CD4-positive, alpha-beta T cell treated with Interleukin-12 subunit alpha and Interleukin-12 subunit beta, for 1 hour (primary cell): ENCODE measurements at regions not wholly inside any gene's neighbourhood (a gene's known extent, or its start where the extent isn't known, plus 50 kb on each side); places are given as distances from the start of the nearest gene placed in this dataset.

Experiments
- DNase-seq: peaks from one replicate; pipeline ENCODE4 v3.0.0-alpha.2; 2020

DNA sequence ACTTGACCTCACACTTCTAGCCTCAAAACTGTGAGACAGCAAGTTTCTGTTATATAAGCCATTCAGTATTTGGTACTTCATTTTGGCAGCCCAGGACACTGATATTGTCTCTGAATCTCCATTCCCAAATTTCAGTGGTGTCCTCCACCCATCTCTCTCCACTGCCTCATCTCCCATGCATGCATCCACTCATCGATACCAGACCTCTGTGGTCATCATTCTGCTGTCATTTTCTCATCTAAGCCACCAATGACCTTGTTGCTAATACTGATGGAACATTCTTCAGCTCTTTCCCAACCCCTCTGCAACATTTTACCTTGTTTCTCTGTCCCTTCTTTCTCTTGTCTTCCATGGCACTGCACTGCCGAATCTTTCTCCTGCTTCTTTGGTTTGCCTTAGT is 221.8 kb downstream of the SNX18 start:
- DNase-seq = no peak

DNA sequence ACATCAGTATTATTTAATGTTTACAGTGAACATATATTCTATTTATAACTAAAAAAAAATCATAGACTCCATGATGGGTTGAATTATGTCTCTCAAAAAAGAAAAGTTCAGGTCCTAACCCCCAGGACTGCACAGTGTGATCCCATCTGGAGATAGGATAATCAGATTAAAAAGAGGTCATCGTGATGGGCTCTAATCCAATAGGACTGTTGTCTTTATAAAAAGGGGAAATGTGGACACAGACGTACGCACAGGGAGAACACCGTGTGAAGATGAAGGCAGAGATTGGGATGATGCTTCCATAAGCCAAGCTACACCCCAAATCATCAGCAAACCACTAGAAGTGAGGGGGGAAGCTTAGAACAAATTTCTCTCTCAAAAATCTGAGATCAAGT is 221.4 kb downstream of the SNX18 start:
- DNase-seq = no peak

DNA sequence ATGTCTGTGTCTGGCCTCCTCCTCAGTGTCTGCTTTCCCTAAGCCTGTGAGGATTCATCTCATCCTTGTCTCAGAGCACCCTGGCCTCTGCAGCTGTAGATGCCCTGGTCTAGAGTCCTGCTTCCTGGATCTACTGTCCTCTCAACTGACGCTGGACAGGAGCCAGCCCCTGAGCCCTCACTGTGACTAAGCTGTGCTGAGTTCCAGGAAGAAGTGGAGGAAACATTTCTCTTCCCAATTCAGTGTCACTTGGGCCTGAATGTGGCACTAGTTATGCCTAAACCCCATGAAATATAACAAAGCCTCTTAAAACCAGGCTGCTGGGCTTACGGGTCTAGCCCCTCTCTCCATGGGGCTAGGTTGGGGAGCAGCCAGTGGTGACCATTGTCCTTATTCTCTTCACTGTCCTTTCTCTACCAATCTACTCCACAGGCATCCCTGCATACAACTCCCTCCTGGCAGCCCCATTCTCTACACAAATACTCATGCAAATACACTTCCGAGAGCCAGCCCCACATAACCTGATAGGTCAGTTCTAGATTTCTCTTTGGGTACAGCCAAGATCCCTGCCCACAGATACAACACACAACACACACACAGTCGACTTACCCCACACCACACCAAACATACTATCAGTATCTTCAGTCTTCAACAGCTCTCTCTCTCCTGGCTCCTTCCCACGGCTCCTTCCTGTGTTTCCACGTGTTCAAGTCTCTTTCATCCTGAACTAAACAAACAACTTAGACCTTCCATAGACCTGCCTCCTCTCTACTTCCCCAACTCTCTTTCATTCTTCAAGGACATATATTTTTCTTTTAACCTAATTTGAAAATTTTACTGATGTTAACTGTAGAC is 220.8 kb downstream of the SNX18 start:
- no peak for DNase-seq

DNA sequence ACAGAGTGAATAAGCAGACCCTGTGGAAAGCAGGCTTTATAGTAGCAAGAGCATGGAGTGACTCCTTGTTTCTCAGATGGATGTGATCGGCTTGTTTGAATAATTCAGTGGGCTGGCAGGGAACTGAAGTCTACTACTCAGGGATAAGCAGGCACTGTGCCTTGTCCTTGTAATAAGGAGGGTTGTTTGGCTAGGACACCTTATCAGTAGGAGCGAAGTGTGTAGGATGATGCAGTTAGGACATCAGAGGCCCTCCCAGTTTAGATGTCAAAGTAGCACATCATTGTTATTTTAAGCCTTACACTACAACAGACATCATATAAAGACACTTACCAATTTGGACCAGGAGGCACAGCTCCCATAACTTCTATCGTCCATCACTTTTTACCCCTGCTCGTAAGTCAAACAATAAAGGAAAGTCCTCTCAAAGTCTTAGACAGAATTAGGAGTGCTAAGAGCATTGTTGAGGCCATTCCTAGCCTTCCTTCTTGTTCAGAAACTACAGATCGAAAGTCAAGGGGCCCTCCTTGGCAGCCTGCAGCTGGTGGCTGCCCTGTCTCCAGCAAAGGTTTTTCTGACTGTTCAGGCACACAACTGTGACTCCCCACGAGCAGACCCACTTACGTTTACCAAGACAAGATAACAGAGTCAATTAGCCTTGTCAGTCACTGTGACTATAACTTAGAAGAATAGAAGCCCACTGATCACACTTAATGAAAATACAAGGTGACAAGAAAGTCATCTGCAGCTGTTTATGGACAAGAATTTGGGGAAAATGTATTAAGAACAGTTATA is 218.6 kb downstream of the SNX18 start:
- DNase-seq = no peak

DNA sequence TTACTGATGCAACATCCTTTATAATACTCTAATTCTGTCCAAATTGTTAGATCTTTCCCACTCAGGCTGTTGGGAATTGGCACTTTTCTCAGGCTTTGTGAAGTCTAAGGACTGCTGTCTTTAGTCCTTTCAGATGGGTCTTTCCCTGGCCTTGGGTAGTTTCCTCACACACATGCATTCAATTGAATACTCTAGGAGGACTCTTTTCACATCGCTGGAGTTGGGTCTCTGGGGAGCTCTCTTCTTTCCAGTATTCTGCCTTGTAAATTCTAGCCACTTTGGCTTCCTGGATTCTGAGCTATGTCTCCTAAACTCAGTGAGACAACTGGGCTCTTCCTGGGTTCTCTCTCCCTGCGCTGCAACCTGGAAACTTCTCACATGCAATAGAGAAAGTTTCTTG is 215.5 kb downstream of the SNX18 start:
- no peak for DNase-seq

DNA sequence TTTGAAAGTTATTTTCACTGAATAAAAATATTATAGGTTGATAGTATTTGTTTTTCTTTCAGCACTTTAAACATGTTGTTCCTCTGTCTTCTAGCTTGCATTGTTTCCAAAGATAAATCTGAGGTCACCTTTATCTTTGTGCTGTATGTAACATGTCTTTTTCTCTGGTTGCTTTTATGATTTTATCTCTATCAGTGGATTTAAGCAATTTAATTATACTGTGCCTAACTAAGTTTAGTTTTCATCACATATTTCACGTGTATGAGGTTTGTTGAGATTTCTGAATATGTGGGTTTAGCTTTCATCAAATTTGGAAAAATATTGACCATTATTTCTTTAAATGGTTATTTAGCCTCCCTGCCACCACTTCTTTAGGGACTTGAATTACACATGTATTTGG is 214.5 kb downstream of the SNX18 start:
- DNase-seq = no peak

DNA sequence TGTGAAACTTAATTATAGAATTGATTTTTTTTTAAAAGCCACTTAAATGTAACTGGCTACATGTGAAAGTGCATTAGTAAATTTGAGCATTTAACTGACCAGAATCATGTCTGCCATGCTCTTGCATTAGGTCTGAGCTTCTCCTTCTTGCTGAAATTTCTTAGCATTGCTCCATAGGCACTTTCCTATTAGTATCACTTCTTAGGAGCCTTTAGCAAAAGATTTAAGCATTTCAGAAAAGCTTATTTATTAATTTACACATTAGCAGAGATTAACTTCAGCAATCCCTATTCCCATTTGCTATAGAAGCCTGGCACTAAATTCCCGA is 211.0 kb downstream of the SNX18 start:
- DNase-seq = no peak

DNA sequence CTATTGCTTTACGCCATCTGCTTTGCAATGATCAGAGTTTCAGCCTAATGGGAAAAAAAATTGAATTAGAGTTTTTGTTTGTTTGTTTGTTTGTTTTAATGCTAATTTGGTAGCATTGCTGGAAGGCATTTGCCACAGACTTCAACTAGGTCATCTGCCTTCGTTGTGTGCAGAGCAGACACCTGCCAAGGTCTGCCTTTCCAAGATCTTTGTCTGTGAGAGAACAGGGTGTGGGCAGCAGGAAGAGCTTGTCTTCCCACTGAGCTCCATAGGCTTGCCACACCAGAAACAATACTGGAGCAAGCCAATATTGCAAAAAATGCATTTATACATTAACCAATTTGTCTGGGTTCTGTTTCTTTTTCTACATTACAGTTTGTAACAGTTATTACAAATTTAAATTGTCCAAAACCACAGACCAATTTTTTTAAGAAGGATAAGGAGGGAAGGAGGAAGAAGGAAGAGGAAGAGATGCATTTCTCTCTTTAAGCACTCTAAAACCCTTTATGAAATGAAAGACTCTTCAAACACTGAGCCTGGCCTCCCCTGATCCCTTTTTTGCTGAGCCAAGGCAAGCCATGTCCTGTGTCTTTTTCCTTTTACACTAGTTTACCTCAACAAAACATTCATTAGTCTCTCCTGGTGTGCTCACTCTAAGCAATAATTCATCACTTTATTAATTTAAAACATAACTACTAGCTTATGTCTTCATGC is 210.5 kb downstream of the SNX18 start:
- no peak for DNase-seq

DNA sequence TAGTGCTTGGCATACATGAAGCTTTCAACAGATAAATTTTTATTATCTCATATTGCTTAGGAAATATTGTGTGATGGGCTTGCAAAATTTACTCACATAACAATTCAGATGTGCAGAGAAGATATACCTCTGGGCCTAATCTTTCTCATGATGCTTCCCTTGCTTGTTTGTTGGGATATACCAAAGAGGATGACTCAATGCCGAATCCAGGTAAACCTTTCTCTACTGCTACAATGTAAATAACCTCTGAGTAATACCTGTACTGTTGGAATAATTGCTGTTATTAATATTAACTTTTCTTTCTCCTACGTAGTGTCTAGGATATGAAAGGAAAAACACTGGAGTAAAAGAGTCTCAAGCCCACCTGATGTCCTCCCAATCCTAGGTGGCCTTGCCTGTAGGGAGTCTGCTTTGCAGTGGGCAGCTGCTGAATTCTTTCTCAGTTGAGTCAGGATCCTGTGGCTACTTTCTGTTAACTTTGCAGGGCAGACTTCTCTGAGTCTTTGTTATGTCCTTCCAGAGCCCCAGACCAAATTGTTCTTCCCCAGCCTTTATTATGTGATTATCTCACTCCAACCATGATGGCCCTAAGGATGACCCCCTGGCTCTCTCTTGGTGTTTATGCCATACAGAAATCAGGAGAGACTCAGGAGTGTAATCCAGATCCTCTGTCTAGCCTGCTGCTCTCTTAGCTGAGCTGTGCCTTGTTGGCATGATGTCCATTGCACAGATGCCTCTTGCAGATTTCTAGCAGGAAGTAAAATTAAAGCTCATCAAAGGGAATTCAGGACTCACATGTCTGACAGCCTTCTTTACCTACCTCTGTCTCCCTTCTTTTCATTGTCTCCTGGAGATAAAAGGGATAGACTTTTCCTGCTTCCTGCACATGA is 208.1 kb downstream of the SNX18 start:
- DNase-seq = no peak

DNA sequence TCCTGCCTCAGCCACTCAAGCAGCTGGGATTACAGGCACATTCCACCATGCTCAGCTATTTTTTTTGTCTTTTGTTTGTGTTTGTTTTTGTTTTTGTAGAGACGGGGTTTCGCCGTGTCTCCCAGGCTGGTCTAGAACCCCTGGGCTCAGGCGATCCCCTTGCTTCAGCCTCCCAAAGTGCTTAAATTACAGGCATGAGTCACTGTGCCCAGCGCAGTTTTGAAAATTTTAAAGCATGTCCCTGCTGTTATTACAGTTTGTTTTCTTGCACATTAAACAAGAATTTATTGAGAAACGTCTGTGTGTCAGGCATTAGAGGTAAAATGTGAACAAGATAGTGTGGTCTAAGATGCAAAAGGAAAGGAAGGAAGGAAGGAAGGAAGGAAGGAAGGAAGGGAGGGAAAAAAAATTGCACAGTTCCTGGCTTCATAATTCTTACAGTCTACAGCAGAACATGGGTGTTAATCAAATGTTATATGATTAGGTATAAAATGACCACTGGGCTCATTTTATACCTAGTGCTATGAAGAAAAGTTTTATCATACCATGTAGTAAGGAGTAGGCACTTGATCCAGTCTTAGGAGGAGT is 205.4 kb downstream of the SNX18 start:
- DNase-seq = no peak

DNA sequence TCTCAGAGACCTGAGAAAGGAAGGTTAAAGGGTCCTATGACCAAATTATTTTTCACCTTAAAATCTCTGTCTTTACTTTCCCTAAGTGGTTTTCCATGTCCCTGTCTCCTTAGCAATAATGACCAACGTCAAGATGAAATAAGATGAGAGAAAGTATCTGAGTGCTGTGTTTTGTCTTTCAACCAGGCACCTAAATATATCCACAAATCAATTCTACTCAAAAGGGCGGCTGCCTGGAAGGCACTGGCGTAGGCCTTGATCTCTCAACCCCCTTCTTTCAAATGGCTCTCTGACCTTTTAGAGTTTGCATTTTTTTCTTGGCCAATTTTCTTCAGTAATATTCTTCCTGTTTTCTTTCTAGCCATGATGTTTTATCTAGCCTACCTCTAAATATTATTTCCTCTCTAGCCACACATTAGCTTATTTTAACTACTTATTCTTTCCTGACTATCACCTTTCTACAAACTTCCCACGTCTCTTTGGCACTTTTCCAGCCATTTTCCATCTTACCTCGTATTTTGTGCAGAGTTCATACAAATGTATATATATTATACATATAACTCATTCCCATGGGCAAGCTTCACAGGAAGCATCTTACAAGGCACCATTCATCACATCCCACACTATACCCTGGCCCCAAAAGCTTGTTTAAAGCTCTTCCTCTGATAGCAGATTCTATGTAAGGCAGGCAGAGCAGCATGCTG is 204.5 kb downstream of the SNX18 start:
- no peak for DNase-seq

DNA sequence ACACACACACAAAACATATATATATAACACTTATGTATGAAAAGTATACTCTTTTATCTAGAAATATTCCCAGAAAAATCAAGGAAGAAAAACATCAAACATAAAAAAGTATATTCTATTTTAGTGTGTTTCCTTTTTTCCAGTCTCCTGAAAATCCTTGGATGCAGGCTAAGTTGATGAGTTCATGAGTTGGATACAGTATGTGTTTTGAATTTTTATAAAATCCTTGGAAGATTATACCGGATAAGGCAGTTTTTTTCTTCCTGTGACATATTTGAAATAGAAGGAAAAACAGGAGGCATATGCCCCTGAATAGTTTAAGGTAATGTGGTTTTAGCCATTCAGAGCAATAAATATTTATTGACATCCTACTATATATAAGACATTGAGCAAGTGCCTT is 203.6 kb downstream of the SNX18 start:
- DNase-seq = no peak

DNA sequence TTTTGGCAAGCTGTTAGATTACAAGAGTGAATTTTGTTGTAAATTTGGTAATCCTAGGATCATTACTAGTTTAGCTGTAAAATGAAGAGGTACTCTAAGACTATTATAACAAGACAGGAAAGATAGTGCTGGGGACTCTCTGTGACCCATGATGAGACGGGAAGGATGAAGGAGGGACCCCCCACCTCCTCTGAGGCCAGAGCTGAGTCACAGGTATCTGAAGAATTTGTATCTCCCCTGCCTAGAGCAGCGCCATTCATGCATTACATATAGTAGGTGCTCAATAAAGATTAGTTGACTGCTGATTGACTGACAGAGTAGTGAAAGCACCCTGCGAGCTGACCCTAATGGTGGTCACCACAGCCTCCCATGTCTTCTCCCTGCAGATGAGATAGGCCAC is 202.8 kb downstream of the SNX18 start:
- DNase-seq = no peak

DNA sequence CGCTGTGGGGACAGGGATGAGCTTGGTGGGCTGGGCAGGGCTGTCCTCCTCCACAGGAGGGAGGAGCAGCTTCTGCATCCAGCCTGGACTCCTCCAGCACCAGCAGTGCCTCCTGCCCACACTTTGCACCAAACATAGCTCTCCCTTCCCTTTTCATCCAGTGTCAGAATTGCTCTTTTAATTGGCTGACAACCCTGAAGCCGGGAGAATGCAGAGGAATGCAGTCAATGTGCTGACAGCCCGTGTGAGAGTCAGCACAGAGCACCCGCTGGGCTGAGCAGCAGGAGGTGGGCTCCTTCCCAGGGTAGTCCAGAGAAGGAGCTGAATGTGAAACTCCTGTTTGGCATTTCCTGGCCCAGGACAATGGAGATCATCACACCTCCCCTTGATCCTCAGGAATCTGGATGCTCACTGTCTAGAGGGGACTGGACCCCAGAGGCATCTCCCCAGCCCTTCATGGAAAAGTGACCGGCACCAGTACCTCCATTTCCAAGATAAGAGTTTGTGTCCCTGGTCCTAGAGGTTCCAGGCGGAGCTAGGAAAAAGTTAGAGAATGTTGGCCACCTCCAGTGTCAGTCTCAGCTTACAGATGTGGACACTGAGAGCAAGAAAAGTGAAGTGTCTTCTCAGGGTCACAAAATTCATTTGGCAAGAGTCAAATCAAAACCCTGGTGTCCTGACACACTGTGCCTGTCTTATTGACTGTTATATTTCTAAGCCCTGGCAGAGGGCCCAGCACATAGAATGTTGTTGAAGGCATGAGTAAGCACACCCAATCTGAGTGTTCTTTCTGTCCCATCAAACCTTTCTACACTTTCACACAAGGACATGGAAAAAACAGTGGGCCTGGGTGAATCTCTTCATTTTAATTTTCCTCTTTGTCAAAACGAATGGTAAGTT is 202.1 kb downstream of the SNX18 start:
- DNase-seq = no peak

DNA sequence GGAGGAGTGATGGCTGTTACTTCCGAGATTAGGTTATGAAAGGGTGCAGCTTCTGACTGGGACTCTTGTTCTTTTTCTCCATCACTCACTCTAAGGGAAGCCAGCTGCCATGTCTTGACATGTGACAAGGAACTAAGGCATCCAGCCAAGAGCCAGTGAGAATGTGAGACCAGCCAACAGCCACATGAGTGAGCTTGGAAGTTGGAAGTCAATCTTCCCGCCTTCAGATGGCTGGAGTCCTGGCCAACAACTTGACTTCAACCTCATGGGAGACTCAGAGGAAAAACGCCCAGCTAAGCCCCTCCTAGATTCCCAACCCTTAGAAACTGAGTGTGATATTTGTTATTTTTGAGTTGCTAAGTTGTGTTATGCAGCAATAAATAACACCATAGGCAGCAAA is 201.1 kb downstream of the SNX18 start:
- no peak for DNase-seq

DNA sequence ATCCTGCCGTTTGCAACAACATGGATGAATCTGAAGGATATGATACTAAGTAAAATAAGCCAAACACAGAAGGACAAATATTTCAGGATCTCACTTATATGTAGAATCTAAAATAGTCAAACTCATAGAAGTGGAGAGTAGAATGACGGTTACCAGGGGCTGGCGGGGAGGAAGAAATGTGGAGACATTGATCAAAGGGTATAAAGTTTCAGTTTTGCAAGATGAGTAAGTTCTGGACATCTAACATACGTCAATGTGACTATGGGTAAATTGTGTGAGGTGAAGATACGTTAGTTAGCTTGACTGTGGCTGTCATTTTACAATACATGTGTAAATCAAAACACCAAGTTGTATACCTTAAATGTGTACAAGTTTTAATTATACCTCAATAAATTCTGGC is 200.3 kb downstream of the SNX18 start:
- no peak for DNase-seq

DNA sequence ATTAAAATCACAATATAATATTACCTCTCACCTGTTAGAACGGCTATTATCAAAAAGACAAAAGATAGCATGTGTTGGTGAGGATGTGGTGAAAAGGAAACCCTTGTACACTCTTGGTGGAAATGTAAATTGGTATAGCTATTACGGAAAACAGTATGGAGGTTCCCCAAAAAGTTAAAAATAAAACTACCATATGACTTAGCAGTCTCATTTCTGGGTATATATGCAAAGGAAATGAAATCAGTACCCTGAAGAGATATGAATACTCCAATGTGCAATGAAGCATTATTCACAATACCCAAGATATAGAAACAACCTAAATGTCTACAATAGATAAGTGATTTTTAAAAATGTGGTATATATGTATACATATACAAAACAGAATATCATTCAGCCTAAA is 199.9 kb downstream of the SNX18 start:
- DNase-seq = no peak

DNA sequence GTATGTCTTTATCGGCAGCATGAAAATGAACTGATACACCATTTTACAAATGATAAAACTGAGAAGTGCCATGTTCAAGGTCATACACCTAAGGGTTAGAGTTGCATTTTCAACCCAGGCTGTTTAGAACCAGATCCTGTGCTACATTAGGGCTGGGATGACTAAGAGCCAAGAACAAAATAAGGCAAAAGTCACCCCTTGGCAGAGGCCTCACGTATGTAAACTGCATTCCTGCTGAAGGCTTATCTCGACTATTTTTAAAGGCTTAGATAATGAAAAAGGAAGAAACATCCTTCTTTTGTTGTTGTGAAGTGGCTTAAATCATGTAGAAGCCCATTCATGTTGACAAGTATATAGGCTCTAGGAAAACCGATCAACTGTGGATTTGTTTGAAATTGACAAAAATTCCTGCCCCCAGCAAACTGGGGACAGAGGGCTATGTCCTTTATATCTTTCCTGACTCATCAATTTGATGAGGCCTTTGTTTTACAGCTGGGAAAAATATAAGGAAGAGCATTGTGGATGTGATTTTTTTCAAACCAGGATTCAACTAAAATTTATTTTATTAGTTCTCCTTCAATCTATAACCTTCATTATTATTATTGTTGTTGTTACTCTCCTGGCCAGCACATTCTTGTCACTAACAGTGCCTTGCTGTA is 196.5 kb downstream of the SNX18 start:
- DNase-seq = no peak

DNA sequence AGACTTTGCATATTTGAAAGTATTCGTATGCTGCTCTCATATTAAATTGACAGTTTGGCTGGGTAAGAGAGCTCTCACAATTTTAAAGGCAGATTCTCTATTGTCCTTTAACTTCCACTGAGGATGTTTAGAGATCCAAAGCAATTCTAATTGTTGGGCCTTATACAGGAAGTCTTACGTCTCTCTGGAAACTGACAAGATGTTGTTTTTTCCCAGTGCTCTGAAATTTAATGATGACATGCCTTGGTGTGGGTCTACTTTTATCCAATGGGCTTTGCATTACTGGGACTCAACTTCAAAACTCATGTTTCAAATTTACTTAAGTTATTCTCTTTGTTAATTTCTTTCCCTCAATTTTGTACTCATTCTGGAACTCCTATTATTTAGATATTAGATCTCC is 191.5 kb downstream of the SNX18 start:
- no peak for DNase-seq

DNA sequence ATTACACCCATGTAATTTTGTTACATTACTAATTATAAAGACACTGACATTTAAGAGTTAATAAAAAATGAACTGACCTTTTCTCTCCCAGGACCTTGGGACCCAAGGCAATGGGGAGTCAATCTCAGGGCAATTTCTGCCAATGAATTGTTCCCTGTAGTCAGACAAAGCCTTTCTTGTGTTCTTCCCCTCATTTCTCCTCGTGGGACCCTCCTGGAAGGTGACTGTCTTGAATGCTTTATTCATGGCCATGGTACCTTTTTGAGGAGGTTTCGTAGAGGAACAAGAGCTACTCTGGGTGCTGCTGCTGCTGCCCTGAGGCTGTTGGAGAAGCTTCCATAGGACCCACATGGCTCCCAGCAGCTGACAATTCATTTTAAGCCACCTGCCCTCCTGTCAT is 190.3 kb downstream of the SNX18 start:
- DNase-seq = no peak
